Neural progenitor cell (in vitro differentiated cells): ENCODE measurements at regions not wholly inside any gene's neighbourhood (a gene's known extent, or its start where the extent isn't known, plus 50 kb on each side); places are given as distances from the start of the nearest gene placed in this dataset.

Experiments
- CTCF ChIP-seq: fragments of 200-600 bp; sonication (generic); IDR thresholded peaks from 2 replicates; pipeline ENCODE4 v1.5.1; 2017; ENCODE audit warnings: antibody characterized with exemption, mild to moderate bottlenecking
- EZH2 ChIP-seq: fragments of 200-600 bp; sonication (generic); IDR thresholded peaks from 2 replicates; pipeline ENCODE4 v1.6.1; 2017; ENCODE audit warnings: antibody characterized with exemption, mild to moderate bottlenecking, moderate library complexity

GRCh38 chrX:99308302-99308701, 1101.8 kb downstream of the PCDH19 start:
- TF ChIP-seq EZH2, result no peak
- TF ChIP-seq CTCF, result no peak
